Peyer's patch (tissue), 4 donors: ENCODE measurements at regions not wholly inside any gene's neighbourhood (a gene's known extent, or its start where the extent isn't known, plus 50 kb on each side); places are given as distances from the start of the nearest gene placed in this dataset.

Experiments used
- POLR2A ChIP-seq, 2 donors: fragments of 450-650 bp; IDR thresholded peaks; one replicate each; pipeline ENCODE4 v1.5.1; 2017; ENCODE audit warnings: antibody characterized with exemption in 2 of 2, mild to moderate bottlenecking in 2 of 2, moderate library complexity in 2 of 2
- TF ChIP-seq, protein P1 (sequence below), 6 experiments: fragments of 450-650 bp in 4 of 6; fragments of 200-600 bp in 2 of 6; sonication (generic) in 1 of 6; IDR thresholded peaks; one replicate each; pipeline ENCODE4 v1.5.1; 2017 to 2019; ENCODE audit warnings: antibody characterized with exemption in 6 of 6, mild to moderate bottlenecking in 3 of 6, moderate library complexity in 1 of 6

DNA sequence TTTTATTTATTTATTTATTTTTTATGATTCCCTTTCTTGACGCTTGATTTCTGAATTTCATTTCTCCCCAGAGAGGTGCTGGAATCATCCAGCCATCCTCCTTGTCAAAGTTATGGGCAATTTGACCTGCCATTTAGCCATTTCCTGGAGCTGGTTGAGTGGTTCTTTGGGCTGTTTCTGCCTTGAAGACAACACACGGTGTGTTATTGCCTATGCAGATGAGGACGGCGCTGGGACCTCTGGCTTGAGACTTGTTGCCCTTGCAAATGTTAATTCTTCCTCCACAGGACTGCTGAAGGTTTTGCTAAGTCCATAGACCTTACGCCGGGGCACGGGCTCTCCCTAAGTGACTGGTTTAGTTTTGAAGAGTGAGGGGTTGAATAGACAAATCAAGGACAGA is 147.9 kb upstream of the PLET1 start:
- TF ChIP-seq, protein P1, sequence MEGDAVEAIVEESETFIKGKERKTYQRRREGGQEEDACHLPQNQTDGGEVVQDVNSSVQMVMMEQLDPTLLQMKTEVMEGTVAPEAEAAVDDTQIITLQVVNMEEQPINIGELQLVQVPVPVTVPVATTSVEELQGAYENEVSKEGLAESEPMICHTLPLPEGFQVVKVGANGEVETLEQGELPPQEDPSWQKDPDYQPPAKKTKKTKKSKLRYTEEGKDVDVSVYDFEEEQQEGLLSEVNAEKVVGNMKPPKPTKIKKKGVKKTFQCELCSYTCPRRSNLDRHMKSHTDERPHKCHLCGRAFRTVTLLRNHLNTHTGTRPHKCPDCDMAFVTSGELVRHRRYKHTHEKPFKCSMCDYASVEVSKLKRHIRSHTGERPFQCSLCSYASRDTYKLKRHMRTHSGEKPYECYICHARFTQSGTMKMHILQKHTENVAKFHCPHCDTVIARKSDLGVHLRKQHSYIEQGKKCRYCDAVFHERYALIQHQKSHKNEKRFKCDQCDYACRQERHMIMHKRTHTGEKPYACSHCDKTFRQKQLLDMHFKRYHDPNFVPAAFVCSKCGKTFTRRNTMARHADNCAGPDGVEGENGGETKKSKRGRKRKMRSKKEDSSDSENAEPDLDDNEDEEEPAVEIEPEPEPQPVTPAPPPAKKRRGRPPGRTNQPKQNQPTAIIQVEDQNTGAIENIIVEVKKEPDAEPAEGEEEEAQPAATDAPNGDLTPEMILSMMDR (IDR thresholded peaks at IDR 0.05) = no peak
- no peak for TF ChIP-seq POLR2A (IDR thresholded peaks at IDR 0.05)
